RPMI7951 (cell line): ENCODE measurements at regions not wholly inside any gene's neighbourhood (a gene's known extent, or its start where the extent isn't known, plus 50 kb on each side); places are given as distances from the start of the nearest gene placed in this dataset.
"Not testable (repeated sequence)": the region's sequence is repeated elsewhere in the genome, so short reads cannot be mapped to it uniquely, and the experiment has no call there.

Experiments used
- DNase-seq: peaks from one replicate; pipeline ENCODE4 v3.0.0-alpha.2; 2012; ENCODE audit warnings: low read depth

DNA sequence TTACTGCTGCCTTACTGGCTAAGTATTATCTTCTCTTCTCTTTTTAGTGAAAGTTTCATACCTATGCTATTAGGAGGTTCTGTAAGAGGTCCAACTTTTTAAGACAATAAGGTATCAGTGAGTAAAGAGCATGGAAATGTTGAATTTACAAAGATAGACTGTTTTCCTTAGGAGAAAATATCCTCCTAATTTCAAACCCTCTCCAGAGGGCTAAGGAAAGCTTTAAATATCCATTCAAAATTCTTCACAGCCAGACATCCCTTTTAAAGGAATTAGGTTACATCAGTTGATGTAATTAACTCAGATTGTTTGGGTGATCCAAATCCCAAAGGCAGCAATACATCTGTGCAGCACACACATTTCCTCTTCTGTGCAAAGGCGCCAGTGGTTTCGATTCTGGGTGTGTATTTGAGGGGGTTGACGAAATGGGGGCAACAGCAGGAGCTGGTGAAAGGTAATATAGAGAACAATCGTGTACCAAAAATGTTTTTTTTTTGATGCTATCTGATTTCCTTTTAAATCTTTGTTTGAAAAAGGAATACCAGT lies 273.8 kb upstream of the RPS23 start:
- no peak for DNase-seq

DNA sequence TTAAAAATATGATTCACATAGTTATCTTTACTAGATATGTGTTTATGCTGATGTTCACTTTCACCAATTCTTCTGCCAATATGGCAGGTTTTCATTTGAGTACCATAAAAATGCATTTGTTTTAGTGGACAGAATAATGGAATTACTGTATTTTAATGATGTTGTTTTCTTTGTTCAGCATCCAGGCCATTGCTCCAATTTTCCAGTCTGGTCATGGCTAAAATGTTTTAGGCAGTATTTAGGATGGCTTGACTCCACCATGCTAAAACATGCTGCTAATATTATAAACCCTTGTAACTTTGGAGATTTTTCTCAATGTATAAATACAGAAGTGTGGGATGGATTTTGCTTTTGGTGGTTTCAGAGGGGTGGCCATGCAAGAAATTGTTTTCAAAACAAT lies 273.0 kb upstream of the RPS23 start:
- DNase-seq, result no peak

DNA sequence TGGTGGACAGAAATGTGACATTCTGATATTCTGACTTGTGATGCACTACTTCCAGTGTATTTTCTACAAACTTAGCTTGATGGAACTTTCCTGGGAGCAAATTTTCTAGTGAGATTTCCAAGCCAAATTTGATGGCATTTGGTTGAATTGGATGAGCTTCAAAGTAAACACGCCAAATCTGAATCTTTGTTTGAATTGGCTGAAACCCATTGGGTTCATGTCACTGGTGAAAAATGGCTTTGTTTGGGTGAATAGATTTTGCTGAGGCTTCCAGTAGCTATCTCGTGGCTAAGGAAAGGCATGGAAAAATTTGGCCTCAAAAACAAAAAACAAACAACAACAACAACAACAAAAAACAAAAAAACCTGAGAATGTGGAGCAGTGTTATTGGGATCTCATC lies 271.1 kb upstream of the RPS23 start:
- peak; percentile 65 for DNase-seq

DNA sequence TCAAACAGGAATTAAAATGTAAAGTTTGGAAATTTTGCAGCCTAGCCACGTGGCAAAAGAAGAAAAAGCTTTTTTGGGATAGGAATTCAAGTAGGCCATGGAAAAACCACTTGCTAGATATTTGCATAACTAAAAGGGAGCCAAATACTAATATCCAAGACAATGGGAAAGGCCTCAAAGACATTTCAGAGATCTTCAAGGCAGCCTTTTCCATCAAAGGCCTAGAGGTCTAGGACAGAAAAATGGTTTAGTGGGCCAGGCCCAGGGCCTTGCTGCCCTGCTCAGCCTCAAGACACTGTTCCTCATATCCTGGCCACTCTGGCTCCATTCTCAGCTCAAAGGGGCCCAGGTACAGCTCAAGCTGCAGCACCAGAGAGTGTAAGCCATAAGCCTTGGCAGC lies 265.9 kb upstream of the RPS23 start:
- DNase-seq, result no peak

DNA sequence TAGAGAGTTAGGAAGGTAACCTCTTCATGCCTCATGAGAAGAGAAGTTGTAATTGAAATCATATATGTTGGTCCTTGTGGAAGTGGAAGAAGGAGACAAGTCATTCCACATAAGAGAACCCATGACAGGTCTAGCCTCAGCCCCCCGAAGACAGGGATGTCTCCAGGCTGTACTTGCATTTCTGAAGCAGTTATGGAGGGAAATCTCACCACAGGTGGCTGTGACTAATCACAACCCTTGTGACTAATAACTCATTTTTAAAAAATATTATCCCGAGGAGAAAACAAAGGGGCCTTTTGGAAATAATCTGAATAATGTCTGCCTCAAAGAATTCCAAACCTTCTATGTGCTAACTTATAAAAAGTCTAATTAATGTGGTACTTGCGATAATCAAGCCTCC lies 262.1 kb upstream of the RPS23 start:
- DNase-seq, result no peak

DNA sequence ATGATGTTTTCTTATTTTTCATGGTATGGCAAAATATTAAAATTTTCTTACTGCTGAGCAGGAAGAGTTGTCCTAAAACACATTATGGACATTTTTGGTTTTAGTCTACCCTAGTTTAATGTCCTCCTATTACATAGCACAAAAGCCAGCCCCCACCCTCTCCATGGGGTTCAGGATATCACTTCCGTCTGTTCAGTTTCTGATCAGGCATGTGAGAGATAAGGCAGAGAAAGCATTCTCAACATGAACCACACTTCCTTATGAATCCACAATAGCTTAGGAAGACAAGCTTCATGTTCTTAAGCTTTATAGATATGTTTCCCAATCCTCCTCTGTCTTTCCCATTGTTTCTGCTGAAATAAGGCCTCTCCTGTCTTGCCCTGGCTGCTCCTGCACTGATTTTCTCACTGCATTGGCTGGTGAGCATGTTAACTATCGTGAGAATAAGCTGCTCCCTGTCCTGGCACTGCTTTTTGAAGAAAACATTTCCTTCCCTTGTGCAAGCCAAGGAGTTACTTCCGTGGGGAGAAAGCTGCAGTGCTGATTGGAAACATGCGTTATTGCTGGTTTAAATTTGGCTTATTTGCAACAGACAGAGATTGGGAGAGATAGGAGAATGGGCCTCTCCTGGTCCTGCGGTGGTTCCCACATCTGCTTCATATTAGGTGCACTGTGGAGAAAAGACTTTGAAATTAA lies 260.3 kb upstream of the RPS23 start:
- peak; percentile 80 for DNase-seq

DNA sequence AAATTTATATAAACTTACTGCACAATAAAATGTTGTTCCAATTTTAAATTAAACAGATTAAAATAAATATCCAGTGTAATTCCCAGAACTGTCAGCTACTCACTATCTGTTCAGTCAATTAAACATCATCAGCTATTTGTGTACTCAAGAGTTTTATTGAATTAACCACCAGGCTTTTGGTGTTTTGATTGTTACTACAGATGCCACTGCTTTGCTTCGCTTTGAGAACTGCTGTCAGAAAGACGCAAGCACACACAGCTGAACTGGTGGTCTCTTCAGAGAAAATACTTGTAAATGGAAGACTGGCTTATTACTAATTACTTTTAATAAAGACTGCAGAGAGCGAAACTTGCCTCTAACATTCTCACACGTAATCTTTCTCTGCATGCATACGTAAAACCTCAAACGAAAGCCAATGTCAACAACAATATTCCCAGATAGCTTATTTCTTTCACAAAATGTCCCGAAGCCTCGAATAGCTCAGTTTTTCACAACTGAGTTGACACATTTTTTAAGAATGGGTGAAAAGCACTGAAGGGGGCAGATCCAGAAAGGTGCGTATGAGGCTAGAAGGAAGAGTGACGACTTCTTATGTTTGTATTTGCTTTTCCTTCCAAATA lies 259.6 kb upstream of the RPS23 start:
- no peak for DNase-seq

DNA sequence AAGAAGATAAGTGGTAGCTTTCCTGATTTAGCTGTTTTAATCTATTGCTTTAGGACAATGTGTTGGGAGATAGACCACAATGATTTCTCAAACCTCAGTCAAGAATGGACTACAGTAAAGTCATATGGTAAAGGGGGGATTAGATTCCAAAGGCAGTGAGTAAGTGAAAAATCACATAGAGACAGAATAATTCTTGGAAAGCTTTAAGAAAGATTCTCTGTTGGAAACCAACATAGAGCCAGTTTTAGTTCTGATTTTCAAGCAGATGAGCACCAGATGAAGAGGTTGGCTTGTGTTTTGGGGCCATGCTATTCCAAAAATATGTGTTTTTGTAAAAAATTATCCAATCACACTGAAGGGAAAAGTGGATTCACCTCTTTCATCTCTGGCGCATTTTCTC lies 256.8 kb upstream of the RPS23 start:
- no peak for DNase-seq

DNA sequence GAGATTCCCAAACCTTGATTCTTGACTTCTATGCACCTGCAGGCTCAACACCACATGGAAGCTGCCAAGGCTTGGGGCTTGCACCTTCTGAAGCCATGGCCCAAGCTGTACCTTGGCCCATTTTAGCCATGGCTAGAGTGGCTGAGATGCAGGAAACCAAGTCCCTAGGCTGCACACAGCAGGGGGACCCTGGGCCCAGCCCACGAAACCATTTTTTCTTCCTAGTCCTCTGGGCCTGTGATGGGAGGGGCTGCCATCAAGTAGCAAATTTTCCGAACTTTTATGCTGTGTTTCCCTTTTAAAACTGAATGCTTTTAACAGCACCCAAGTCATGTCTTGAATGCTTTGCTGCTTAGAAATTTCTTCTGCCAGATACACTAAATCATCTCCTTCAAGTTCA lies 253.9 kb upstream of the RPS23 start:
- DNase-seq, result not testable (repeated sequence)

DNA sequence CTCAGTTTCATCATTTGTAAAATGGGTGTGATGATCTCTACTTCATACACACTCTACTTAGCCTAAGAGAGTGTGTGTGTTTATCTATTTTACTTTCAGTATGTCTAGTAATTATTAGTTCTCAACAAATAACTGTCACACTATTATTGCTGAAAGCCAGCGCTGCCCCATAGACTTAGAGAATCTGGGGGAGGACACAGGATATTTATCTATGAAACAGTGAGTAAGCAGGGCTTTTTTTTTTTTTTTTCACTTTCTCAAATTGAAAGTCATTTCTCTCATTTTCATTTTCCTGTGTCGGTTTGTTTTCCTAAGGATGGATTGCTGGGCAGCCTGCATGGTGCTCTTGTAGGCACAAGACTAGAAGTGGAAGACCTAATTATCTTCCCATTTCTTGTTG lies 248.4 kb upstream of the RPS23 start:
- DNase-seq, result peak; percentile 9

DNA sequence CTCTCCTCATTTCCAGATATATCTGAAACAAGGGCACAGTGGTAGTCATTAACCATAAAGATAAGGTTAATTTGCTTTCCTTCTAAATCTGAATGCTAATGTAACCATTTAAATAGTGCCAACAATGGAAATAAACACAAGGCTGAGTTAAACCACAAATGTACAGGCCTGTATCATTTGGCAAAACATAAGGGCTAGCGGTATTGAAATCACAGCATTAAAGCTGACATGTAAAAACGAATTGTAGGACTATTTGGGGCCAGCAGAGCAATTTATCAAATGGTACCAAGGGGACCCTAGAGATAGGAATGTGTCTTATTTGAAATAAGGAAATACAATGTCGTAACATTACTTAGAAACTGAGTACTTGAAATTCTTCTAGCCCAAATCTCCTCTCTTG lies 247.5 kb upstream of the RPS23 start:
- no peak for DNase-seq

DNA sequence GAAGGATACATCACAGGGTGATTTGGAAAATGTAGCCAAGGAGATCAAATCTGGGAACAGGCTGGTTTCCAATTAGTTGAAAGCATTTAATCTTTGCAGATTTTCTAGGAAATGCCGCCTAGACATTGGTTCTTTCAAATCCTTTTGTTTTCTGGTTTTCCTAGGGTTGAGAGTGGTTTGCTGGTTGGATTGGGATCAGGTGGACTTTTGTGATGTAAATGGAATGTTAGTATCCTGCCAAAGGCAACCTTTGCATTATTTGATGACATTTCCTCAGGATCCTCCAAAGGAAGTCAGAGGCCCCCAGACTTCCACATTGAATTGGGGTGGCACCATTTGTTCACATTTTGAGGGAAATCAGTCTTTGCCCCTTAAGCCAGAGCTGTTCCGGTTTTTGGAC lies 245.5 kb upstream of the RPS23 start:
- no peak for DNase-seq

DNA sequence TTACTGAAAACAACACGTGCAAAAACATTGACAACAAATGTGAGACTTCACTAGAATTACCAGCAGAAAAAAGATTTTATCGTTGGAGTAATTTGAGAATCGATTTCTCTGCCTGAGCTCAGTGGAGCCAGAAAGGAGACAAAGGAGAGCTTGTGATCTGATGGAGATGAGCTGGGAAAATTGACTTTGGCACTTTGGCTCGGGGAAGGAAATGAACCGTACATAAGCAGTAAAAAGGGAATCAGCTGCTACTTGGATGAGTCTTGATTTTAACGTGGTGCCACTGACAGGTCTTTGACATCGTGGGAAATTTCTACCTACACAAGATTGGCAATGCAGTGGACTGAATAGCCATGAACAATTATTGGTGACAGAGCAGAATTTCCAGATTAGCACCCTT lies 244.7 kb upstream of the RPS23 start:
- no peak for DNase-seq

DNA sequence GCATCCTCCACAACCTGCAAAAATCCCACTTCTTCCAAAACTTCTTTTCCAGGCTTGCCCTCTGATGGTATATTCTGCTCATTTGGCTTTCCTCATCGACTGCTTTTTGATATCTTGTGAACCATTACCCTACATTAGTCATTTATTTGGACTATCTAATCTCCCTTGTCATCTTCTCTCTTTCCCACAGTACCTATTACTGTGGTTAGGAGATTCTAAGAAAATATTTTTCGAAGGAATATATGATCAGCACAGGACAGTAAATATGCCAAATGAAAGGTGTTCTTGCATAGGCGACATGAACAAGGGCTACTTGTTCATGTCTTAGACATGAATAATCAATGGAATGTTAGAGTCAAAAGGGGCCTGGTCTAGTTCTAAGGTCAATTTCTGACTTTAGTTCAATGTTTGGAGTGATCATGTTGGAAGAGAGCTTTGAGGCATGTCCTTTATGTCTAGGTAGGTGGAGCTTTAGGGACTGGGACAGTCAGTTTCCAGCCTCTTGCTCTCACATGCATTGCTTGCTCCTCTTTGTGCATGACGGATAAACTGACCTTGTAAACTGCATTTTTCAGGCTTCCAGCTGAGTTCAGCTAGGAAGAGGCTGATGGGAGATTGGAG lies 243.4 kb upstream of the RPS23 start:
- DNase-seq, result no peak

DNA sequence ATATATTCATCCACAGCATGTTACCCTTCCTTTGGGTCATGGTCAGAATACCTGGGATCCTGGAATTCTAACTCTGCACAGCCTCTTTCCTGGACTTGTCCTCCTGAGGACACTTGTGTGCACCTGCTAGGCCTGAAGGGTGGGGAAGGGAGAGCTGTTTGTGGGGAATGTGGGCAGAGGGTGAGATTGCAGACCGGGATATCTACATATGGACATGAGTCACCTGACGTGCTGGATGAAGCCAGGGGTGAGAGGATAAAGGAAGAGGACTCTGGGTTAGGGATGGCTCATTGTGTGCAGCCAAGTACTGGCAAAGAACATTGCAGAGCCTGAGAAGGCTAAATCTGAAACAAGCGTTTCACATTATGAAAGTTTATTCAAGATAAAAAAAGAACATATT lies 241.4 kb upstream of the RPS23 start:
- no peak for DNase-seq

DNA sequence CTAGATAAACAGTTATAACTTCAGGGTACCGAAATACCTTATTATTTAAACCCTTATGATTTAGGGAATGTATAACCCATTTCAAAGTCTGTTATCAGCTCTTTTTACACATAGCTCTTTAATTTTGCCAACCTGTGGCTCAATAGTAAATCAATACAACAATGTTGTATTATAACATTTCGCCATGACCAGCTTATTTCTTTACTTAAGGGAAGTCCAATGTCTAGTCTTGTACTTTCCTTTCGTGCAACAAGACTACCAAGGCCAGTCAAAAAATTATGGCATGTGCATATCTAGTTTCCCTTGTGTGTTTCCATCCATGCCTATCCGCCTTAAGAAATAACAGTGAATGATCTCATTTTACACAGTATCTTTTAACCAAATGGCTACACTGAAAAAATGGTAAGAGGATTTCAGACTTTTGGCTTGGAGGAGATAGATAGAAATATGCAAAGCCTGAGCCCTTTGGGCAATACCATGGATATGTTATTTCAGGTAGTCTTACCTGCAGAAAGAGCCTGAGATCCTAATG lies 239.5 kb upstream of the RPS23 start:
- no peak for DNase-seq

DNA sequence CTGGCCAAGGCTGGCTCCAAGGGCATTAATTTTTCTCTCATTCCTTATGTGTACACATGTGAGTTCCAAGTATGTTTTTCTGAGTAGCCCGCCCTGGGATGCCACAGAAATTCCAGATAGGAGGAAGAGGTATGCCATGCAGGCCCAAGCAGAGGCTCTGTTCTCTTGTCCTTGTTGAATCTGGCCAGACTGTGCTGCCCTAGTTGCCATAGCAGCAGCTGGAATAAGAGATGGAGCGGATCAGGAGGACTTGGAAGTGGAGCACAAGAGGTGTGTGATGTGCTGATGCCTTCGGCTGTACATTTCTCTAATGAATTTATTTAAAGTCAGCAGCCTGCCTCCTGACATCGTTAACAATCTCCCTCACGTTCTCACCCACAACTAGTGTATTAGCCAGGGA lies 235.6 kb upstream of the RPS23 start:
- no peak for DNase-seq

DNA sequence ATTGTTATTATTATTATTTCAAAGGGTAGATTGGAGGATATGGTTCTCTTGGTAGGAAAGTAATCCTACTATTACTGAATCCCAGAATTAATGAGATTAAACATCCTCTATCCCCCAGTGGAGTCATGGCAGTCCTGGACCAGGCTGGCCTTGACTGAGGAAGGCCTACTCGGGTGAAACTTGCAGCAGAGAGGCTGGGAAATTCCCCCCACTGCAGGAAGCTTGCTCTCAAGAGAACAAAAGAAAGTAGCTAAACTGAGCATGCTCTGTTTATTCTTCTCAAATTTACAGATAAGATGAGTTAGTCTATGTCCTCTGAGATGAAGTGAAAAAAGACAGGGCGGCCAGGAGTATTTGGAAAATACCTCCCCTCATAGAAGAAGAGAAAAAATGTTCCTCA lies 233.9 kb upstream of the RPS23 start:
- no peak for DNase-seq

DNA sequence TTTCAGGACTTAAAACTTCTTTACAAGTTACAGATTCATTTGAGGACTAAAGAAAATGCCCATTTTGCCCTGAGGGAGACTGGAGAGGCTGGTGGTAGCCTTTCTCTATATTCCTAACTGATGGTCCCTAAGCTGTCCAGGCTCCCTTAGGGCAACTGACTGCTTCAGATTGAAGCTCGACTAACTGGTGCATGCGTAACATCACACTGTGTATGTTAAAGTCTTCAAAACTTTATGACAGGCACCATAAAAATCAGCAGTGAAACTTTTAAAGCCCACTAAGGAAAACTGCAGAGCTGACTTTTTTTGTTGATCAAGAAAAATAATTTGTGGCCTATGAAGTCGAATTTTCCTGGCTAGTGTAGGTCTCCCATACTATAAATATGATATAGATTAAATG lies 233.0 kb upstream of the RPS23 start:
- DNase-seq, result no peak

DNA sequence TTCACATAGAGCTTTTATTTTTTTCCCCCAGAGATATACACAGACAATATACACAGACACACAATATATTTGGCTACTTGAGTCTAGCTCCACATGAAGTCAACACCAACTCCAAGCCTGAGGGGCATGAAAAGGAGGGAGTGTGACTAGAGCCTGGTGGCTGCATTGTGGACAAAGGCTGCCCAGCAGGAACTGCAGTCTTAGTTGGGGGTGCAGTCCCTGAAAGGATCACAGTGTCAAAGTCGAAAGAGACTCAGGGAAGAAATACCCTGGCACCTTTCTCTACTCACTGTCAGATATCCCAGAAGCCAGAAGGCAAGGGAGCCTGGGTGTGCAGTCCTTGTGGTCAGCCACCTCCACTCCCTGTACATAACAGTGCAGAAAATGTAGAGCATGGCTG lies 231.6 kb upstream of the RPS23 start:
- no peak for DNase-seq

DNA sequence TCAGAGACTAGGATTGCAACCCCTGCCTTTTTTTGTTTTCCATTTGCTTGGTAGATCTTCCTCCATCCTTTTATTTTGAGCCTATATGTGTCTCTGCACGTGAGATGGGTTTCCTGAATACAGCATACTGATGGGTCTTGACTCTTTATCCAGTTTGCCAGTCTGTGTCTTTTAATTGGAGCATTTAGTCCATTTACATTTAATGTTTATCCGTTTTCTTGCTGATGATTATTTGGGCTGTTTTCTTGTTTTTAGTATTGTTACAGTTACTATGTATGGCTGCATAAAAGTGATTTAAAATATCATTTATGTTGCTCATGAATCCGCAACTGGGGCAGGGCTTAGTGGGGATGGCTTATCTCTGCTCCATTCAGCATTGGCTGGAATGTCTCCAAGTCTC lies 228.2 kb upstream of the RPS23 start:
- DNase-seq, result not testable (repeated sequence)

DNA sequence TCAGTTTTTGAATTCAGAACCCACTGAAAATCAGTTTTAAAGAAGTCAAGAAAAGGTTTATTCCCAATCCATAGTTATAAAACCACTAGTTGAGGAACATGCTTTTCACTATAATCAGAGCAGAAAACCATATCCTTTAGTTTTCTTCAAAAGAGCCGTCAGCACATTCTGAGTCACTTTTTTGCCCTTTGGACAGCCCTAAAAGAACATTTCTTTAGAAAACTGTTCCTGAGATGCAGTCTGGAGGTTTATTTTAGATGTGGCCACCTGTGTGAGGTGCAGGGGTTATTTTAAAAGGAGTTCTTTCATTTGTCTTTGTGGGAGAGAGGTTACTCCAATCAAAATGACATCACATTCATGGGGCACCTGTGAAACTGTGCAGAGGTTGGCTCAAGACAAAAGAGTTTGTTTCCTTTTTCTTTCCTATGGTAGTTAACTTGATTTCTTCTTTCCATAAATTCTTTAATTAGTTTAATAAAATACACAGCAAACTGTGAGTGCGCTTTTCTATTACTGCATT lies 221.6 kb upstream of the RPS23 start:
- no peak for DNase-seq

DNA sequence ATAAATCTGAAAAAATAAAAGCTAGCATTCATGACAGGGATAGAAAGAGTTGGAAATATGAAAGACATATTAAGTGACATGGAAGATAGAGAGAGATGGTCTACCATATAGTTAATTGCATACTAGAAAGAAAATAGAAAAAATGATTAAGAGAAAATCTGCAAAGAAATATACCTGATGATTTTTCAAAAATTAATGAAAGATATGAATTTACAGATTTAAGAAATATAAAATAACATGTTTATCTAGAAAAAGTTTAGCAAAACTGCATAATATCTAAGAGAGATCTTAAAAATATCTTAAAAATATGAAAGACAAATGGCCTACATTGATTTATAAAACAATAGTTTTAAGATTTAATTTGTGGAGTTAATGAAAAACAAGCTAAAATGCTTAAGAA lies 219.1 kb upstream of the RPS23 start:
- no peak for DNase-seq
